Suprapubic skin (tissue), 3 donors: ENCODE measurements at regions not wholly inside any gene's neighbourhood (a gene's known extent, or its start where the extent isn't known, plus 50 kb on each side); places are given as distances from the start of the nearest gene placed in this dataset.

ENCODE experiments used
- POLR2A ChIP-seq, 2 donors: fragments of 450-650 bp; IDR thresholded peaks; one replicate each; pipeline ENCODE4 v1.6.1; 2017; ENCODE audit warnings: antibody characterized with exemption in 2 of 2, mild to moderate bottlenecking in 2 of 2, moderate library complexity in 2 of 2
- TF ChIP-seq, protein P1 (sequence below), 2 donors: fragments of 200-600 bp in 1 of 2; fragments of 450-650 bp in 1 of 2; sonication (generic) in 1 of 2; IDR thresholded peaks; one replicate each; pipeline ENCODE4 v1.5.1; 2016 to 2019; ENCODE audit warnings: antibody characterized with exemption in 2 of 2, mild to moderate bottlenecking in 1 of 2, moderate library complexity in 1 of 2

DNA sequence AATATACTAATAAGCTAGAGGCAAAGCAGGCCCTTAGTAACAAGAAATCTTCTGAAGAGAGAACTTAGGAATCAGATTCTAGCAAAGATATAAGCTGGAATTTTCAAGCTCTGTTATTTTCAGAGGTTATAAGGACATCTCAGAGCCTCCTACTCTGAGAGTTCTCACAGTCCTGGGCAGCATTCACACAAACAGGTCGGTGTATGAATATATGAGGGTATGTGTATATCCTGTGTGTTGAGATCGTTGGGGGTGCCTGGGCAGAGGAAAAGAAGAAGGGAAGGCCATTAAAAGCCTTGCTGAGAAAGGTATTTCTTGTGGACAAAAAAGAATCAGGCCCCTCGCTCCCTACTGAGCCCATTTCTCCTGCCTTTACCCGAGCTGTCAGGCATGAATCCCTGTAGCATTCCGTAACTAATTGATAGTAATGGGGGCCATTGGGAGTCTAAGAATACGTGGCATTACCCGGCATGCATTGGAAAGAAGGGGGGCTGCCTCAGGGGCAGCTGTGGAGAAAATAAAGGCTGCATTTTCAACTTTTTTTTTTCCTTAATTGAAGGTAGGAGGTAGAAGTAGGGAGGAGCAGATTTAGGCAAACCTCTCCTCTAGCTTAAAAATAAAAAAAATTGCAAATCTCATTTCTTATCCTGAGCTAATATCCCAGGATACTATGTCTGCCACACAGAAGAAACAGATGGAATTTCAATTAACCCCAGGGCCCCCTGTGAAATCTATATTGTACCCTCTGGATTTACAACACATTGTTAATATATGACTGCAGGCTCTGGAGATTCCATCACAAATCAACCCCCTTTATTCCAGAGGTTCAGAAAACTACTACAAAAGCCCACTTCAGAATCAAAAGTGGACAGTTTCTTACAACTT, 103.8 kb downstream of the GTPBP8 start:
- TF ChIP-seq, protein P1, sequence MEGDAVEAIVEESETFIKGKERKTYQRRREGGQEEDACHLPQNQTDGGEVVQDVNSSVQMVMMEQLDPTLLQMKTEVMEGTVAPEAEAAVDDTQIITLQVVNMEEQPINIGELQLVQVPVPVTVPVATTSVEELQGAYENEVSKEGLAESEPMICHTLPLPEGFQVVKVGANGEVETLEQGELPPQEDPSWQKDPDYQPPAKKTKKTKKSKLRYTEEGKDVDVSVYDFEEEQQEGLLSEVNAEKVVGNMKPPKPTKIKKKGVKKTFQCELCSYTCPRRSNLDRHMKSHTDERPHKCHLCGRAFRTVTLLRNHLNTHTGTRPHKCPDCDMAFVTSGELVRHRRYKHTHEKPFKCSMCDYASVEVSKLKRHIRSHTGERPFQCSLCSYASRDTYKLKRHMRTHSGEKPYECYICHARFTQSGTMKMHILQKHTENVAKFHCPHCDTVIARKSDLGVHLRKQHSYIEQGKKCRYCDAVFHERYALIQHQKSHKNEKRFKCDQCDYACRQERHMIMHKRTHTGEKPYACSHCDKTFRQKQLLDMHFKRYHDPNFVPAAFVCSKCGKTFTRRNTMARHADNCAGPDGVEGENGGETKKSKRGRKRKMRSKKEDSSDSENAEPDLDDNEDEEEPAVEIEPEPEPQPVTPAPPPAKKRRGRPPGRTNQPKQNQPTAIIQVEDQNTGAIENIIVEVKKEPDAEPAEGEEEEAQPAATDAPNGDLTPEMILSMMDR (IDR thresholded peaks at IDR 0.05), result no peak
- no peak for TF ChIP-seq POLR2A (IDR thresholded peaks at IDR 0.05)
